ENCODE measurements at regions not wholly inside any gene's neighbourhood (a gene's known extent, or its start where the extent isn't known, plus 50 kb on each side); places are given as distances from the start of the nearest gene placed in this dataset.

- no peak for DNase-seq
Observed at GRCh38 chr22:48891688-48892577, 935.7 kb downstream of the BRD1 start.

GRCh38 chr22:48890693-48891554 lies 936.7 kb downstream of the BRD1 start:
- no peak for DNase-seq

- no peak for DNase-seq
Observed at GRCh38 chr22:48889887-48890692, 937.6 kb downstream of the BRD1 start.

GRCh38 chr22:48889209-48889830 lies 938.4 kb downstream of the BRD1 start:
- no peak for DNase-seq

- no peak for DNase-seq
Observed at GRCh38 chr22:48888466-48889208, 939.0 kb downstream of the BRD1 start.

GRCh38 chr22:48887394-48888332 lies 940.0 kb downstream of the BRD1 start:
- no peak for DNase-seq

- DNase-seq, result no peak
Observed at GRCh38 chr22:48886604-48887393, 940.9 kb downstream of the BRD1 start.

GRCh38 chr22:48885919-48886305 lies 941.8 kb downstream of the BRD1 start:
- DNase-seq, result no peak

- DNase-seq, result no peak
Observed at GRCh38 chr22:48885271-48885918, 942.3 kb downstream of the BRD1 start.

- DNase-seq, result no peak
Observed at GRCh38 chr22:48884786-48885185, 942.9 kb downstream of the BRD1 start.

GRCh38 chr22:48884324-48884723 lies 943.3 kb downstream of the BRD1 start:
- no peak for DNase-seq

- DNase-seq, result no peak
Observed at GRCh38 chr22:48883211-48883960, 944.3 kb downstream of the BRD1 start.

- no peak for DNase-seq
Observed at GRCh38 chr22:48882636-48883200, 945.0 kb downstream of the BRD1 start.

GRCh38 chr22:48881326-48881980 lies 946.2 kb downstream of the BRD1 start:
- no peak for DNase-seq

- DNase-seq, result no peak
Observed at GRCh38 chr22:48880749-48881148, 946.9 kb downstream of the BRD1 start.

- DNase-seq, result no peak
Observed at GRCh38 chr22:48876951-48877350, 950.7 kb downstream of the BRD1 start.

- DNase-seq, result no peak
Observed at GRCh38 chr22:48874956-48875355, 952.7 kb downstream of the BRD1 start.

- no peak for DNase-seq
Observed at GRCh38 chr22:48873191-48873520, 954.5 kb downstream of the BRD1 start.
